ENCODE measurements at regions not wholly inside any gene's neighbourhood (a gene's known extent, or its start where the extent isn't known, plus 50 kb on each side); places are given as distances from the start of the nearest gene placed in this dataset.

GRCh38 chr4:138724530-138724929 lies 291.1 kb upstream of the NOCT start:
- no peaks in the 10 kb centered on the region for H3K27me3 ChIP-seq (replicated peaks; ENCODE audit: insufficient read depth, low read length)
- H3K4me3 ChIP-seq (ENCODE audit: low read length), result no peak overlapping the region
- H3K79me2 ChIP-seq (ENCODE audit: low read length), result no peaks in the 10 kb centered on the region
- no peak overlapping the region for H3K4me2 ChIP-seq (ENCODE audit: low read depth, low read length)
- TF ChIP-seq EZH2phosphoT487 (IDR thresholded peaks at IDR 0.05; ENCODE audit: low read length) (no peak), CTCF (IDR thresholded peaks at IDR 0.05; ENCODE audit: low read length) (no peak), EZH2 (optimal IDR thresholded peaks at IDR 0.05; ENCODE audit: low read depth, low read length) (no peak)
- no peaks in the 10 kb centered on the region for H3K9me2 ChIP-seq (replicated peaks; ENCODE audit: insufficient read depth, low read length)
- no peaks in the 10 kb centered on the region for H4K20me1 ChIP-seq (ENCODE audit: insufficient read depth, low read length)
- H2AFZ ChIP-seq (ENCODE audit: low read length), result no peak overlapping the region
- no peaks in the 10 kb centered on the region for H3F3A ChIP-seq (ENCODE audit: insufficient read depth, low read length)
- H3K36me3 ChIP-seq (replicated peaks; ENCODE audit: insufficient read depth, low read length), result no peaks in the 10 kb centered on the region
- no peaks in the 10 kb centered on the region for H3K9me3 ChIP-seq (replicated peaks; ENCODE audit: insufficient read depth, low read length)
- DNase-seq, result no peak
- H3K27ac ChIP-seq (ENCODE audit: low read length), result no peak overlapping the region
- no peaks in the 10 kb centered on the region for H3K4me1 ChIP-seq (ENCODE audit: low read length)
- no peak overlapping the region for H3K9ac ChIP-seq (ENCODE audit: low read length)

GRCh38 chr4:138716559-138717335 lies 298.8 kb upstream of the NOCT start:
- Histone ChIP-seq H2AFZ (ENCODE audit: low read length) (no peak overlapping the region), H3K4me2 (ENCODE audit: low read depth, low read length) (no peak overlapping the region), H3K9me3 (replicated peaks; ENCODE audit: insufficient read depth, low read length) (no peaks in the 10 kb centered on the region), H3K4me1 (ENCODE audit: low read length) (no peaks in the 10 kb centered on the region), H3K9me2 (replicated peaks; ENCODE audit: insufficient read depth, low read length) (no peaks in the 10 kb centered on the region), H3K27ac (ENCODE audit: low read length) (no peak overlapping the region), H3K27me3 (replicated peaks; ENCODE audit: insufficient read depth, low read length) (no peaks in the 10 kb centered on the region), H3K36me3 (replicated peaks; ENCODE audit: insufficient read depth, low read length) (no peaks in the 10 kb centered on the region), H3K9ac (ENCODE audit: low read length) (no peak overlapping the region), H3K4me3 (ENCODE audit: low read length) (no peak overlapping the region), H3K79me2 (ENCODE audit: low read length) (no peaks in the 10 kb centered on the region), H3F3A (ENCODE audit: insufficient read depth, low read length) (no peaks in the 10 kb centered on the region), H4K20me1 (ENCODE audit: insufficient read depth, low read length) (no peaks in the 10 kb centered on the region)
- no peak for TF ChIP-seq EZH2phosphoT487 (IDR thresholded peaks at IDR 0.05; ENCODE audit: low read length)
- no peak for TF ChIP-seq CTCF (IDR thresholded peaks at IDR 0.05; ENCODE audit: low read length)
- no peak for TF ChIP-seq EZH2 (optimal IDR thresholded peaks at IDR 0.05; ENCODE audit: low read depth, low read length)
- DNase-seq, result no peak

- Histone ChIP-seq H3K9ac (ENCODE audit: low read length) (no peak overlapping the region), H3K9me3 (replicated peaks; ENCODE audit: insufficient read depth, low read length) (no peaks in the 10 kb centered on the region), H3K79me2 (ENCODE audit: low read length) (no peaks in the 10 kb centered on the region), H3K4me1 (ENCODE audit: low read length) (no peaks in the 10 kb centered on the region), H3K4me3 (ENCODE audit: low read length) (no peak overlapping the region), H3K27ac (ENCODE audit: low read length) (no peak overlapping the region), H3K4me2 (ENCODE audit: low read depth, low read length) (no peak overlapping the region), H3K36me3 (replicated peaks; ENCODE audit: insufficient read depth, low read length) (no peaks in the 10 kb centered on the region), H3K9me2 (replicated peaks; ENCODE audit: insufficient read depth, low read length) (no peaks in the 10 kb centered on the region), H4K20me1 (ENCODE audit: insufficient read depth, low read length) (no peaks in the 10 kb centered on the region), H3F3A (ENCODE audit: insufficient read depth, low read length) (no peaks in the 10 kb centered on the region), H2AFZ (ENCODE audit: low read length) (no peak overlapping the region), H3K27me3 (replicated peaks; ENCODE audit: insufficient read depth, low read length) (no peaks in the 10 kb centered on the region)
- DNase-seq, result no peak
- no peak for TF ChIP-seq CTCF (IDR thresholded peaks at IDR 0.05; ENCODE audit: low read length)
- no peak for TF ChIP-seq EZH2 (optimal IDR thresholded peaks at IDR 0.05; ENCODE audit: low read depth, low read length)
- TF ChIP-seq EZH2phosphoT487 (IDR thresholded peaks at IDR 0.05; ENCODE audit: low read length), result no peak
Observed at GRCh38 chr4:138710297-138710696, 305.3 kb upstream of the NOCT start.
